ENCODE measurements at regions not wholly inside any gene's neighbourhood (a gene's known extent, or its start where the extent isn't known, plus 50 kb on each side); places are given as distances from the start of the nearest gene placed in this dataset.

DNA sequence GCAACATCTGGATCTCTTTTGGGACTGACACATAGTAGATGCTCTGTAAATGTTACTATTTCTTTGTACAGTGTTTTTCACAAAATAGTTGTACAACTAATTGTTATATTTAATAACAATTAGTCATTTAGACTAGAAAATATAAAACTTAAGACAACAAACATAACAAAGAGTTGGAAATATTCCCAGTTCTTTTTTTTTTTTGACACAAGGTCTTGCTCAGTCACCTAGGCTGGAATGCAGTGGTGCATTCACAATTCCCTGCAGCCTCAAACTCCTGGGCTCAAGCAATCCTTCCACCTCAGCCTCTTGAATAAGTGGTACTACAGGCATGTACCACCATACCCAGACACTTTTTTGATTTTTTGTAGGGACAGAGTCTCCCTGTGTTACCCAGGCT lies 105.8 kb downstream of the UTRN start:
- H3K9me3 Mint-ChIP-seq, result peaks cover 7% of the 10 kb centered on the region
- TF ChIP-seq CREM (CRISPR knock-in tag; IDR thresholded peaks at IDR 0.05) (no peak), HMGA2 (CRISPR knock-in tag; IDR thresholded peaks at IDR 0.05) (no peak), CBFB (CRISPR knock-in tag; IDR thresholded peaks at IDR 0.05; ENCODE audit: low read depth) (no peak)
- H3K4me1 Mint-ChIP-seq, result peaks cover 54% of the 10 kb centered on the region
- no peaks in the 10 kb centered on the region for H3K27me3 Mint-ChIP-seq (ENCODE audit: low read depth)
- ChIA-PET CTCF (no interaction called here), POLR2A (no interaction called here)
- H3K4me3 Mint-ChIP-seq, result no peak overlapping the region
- ATAC-seq, result no peak
- no peak overlapping the region; the same call in 1 of the 2 replicates for H3K27ac Mint-ChIP-seq
- H3K36me3 Mint-ChIP-seq, result no peaks in the 10 kb centered on the region; the same call in 1 of the 2 replicates
- no peak for DNase-seq (ENCODE audit: low spot score)

- Mint-ChIP-seq H3K4me3 (no peak overlapping the region), H3K4me1 (peaks cover 47% of the 10 kb centered on the region), H3K27ac (no peak overlapping the region), H3K9me3 (peaks cover 20% of the 10 kb centered on the region), H3K36me3 (peaks cover 11% of the 10 kb centered on the region), H3K27me3 (ENCODE audit: low read depth) (no peaks in the 10 kb centered on the region)
- DNase-seq (ENCODE audit: low spot score), result no peak
- CTCF ChIA-PET, result no interaction called here
- POLR2A ChIA-PET, result no interaction called here
- ATAC-seq, result no peak
- TF ChIP-seq CREM (CRISPR knock-in tag; IDR thresholded peaks at IDR 0.05), result no peak
- TF ChIP-seq FOXP1 (CRISPR knock-in tag; IDR thresholded peaks at IDR 0.05; ENCODE audit: borderline replicate concordance), result no peak
- no peak for TF ChIP-seq ZNF263 (CRISPR knock-in tag; IDR thresholded peaks at IDR 0.05; ENCODE audit: low read depth)
- TF ChIP-seq IRF2 (CRISPR knock-in tag; IDR thresholded peaks at IDR 0.05; ENCODE audit: borderline replicate concordance, low read depth), result no peak
- TF ChIP-seq, protein P1, sequence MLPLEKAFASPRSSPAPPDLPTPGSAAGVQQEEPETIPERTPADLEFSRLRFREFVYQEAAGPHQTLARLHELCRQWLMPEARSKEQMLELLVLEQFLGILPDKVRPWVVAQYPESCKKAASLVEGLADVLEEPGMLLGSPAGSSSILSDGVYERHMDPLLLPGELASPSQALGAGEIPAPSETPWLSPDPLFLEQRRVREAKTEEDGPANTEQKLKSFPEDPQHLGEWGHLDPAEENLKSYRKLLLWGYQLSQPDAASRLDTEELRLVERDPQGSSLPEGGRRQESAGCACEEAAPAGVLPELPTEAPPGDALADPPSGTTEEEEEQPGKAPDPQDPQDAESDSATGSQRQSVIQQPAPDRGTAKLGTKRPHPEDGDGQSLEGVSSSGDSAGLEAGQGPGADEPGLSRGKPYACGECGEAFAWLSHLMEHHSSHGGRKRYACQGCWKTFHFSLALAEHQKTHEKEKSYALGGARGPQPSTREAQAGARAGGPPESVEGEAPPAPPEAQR (CRISPR knock-in tag; IDR thresholded peaks at IDR 0.05), result no peak
- no peak for TF ChIP-seq HMGA2 (CRISPR knock-in tag; IDR thresholded peaks at IDR 0.05)
- TF ChIP-seq, protein P2, sequence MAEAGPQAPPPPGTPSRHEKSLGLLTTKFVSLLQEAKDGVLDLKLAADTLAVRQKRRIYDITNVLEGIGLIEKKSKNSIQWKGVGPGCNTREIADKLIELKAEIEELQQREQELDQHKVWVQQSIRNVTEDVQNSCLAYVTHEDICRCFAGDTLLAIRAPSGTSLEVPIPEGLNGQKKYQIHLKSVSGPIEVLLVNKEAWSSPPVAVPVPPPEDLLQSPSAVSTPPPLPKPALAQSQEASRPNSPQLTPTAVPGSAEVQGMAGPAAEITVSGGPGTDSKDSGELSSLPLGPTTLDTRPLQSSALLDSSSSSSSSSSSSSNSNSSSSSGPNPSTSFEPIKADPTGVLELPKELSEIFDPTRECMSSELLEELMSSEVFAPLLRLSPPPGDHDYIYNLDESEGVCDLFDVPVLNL (CRISPR knock-in tag; IDR thresholded peaks at IDR 0.05; ENCODE audit: borderline replicate concordance, low read depth), result no peak
- TF ChIP-seq RELA (CRISPR knock-in tag; IDR thresholded peaks at IDR 0.05; ENCODE audit: borderline replicate concordance), result no peak
- TF ChIP-seq MXD4 (CRISPR knock-in tag; IDR thresholded peaks at IDR 0.05; ENCODE audit: borderline replicate concordance), result no peak
- TF ChIP-seq CREB1 (CRISPR knock-in tag; IDR thresholded peaks at IDR 0.05), result no peak
- TF ChIP-seq TEAD1 (CRISPR knock-in tag; IDR thresholded peaks at IDR 0.05), result no peak
- TF ChIP-seq ZNF671 (CRISPR knock-in tag; IDR thresholded peaks at IDR 0.05), result no peak
- no peak for TF ChIP-seq JUN (CRISPR knock-in tag; IDR thresholded peaks at IDR 0.05)
- TF ChIP-seq ATF1 (CRISPR knock-in tag; IDR thresholded peaks at IDR 0.05), result no peak
- TF ChIP-seq SMAD4 (CRISPR knock-in tag; IDR thresholded peaks at IDR 0.05), result no peak
- TF ChIP-seq, protein P3, sequence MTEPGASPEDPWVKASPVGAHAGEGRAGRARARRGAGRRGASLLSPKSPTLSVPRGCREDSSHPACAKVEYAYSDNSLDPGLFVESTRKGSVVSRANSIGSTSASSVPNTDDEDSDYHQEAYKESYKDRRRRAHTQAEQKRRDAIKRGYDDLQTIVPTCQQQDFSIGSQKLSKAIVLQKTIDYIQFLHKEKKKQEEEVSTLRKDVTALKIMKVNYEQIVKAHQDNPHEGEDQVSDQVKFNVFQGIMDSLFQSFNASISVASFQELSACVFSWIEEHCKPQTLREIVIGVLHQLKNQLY (CRISPR knock-in tag; IDR thresholded peaks at IDR 0.05), result no peak
- TF ChIP-seq FOXJ3 (CRISPR knock-in tag; IDR thresholded peaks at IDR 0.05; ENCODE audit: borderline replicate concordance), result no peak
- no peak for TF ChIP-seq ZNF512 (CRISPR knock-in tag; IDR thresholded peaks at IDR 0.05; ENCODE audit: borderline replicate concordance)
Observed at GRCh38 chr6:144392536-144392935, 107.4 kb downstream of the UTRN start.

DNA sequence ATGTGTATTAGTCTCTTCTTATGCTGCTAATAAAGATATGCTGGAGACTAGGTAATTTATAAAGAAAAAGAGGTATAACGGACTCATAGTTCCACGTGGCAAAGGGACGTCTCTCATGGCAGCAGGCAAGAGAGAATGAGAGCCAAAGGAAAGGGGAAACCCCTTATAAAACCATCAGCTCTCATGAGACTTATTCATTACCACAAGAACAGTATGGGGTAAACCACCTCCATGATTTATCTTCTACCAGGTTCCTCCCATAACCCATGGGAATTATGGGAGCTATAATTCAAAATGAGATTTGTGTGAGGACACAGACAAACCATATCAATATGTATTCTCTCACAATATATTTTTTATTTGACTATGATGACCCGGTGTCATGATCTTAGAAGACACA lies 109.1 kb downstream of the UTRN start:
- H3K9me3 Mint-ChIP-seq, result peaks cover 30% of the 10 kb centered on the region
- peaks cover 32% of the 10 kb centered on the region for H3K4me1 Mint-ChIP-seq
- ChIA-PET CTCF (no interaction called here), POLR2A (no interaction called here)
- no peak for ATAC-seq
- H3K27me3 Mint-ChIP-seq (ENCODE audit: low read depth), result no peaks in the 10 kb centered on the region
- no peak overlapping the region for H3K4me3 Mint-ChIP-seq
- H3K27ac Mint-ChIP-seq, result no peak overlapping the region
- DNase-seq (ENCODE audit: low spot score), result no peak
- peaks cover 22% of the 10 kb centered on the region for H3K36me3 Mint-ChIP-seq
- TF ChIP-seq, protein P4, sequence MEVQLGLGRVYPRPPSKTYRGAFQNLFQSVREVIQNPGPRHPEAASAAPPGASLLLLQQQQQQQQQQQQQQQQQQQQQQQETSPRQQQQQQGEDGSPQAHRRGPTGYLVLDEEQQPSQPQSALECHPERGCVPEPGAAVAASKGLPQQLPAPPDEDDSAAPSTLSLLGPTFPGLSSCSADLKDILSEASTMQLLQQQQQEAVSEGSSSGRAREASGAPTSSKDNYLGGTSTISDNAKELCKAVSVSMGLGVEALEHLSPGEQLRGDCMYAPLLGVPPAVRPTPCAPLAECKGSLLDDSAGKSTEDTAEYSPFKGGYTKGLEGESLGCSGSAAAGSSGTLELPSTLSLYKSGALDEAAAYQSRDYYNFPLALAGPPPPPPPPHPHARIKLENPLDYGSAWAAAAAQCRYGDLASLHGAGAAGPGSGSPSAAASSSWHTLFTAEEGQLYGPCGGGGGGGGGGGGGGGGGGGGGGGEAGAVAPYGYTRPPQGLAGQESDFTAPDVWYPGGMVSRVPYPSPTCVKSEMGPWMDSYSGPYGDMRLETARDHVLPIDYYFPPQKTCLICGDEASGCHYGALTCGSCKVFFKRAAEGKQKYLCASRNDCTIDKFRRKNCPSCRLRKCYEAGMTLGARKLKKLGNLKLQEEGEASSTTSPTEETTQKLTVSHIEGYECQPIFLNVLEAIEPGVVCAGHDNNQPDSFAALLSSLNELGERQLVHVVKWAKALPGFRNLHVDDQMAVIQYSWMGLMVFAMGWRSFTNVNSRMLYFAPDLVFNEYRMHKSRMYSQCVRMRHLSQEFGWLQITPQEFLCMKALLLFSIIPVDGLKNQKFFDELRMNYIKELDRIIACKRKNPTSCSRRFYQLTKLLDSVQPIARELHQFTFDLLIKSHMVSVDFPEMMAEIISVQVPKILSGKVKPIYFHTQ (CRISPR knock-in tag; IDR thresholded peaks at IDR 0.05), result no peak
- TF ChIP-seq NFE2L1 (CRISPR knock-in tag; IDR thresholded peaks at IDR 0.05) (no peak), ATF3 (CRISPR knock-in tag; conservative IDR thresholded peaks at IDR 0.05) (no peak), NR3C1 (CRISPR knock-in tag; conservative IDR thresholded peaks at IDR 0.05; ENCODE audit: low read depth) (no peak), EMX1 (CRISPR knock-in tag; IDR thresholded peaks at IDR 0.05) (no peak), NR1H2 (CRISPR knock-in tag; IDR thresholded peaks at IDR 0.05) (no peak)

Data from WTC11 (cell line).